ENCODE measurements at regions not wholly inside any gene's neighbourhood (a gene's known extent, or its start where the extent isn't known, plus 50 kb on each side); places are given as distances from the start of the nearest gene placed in this dataset.

DNA sequence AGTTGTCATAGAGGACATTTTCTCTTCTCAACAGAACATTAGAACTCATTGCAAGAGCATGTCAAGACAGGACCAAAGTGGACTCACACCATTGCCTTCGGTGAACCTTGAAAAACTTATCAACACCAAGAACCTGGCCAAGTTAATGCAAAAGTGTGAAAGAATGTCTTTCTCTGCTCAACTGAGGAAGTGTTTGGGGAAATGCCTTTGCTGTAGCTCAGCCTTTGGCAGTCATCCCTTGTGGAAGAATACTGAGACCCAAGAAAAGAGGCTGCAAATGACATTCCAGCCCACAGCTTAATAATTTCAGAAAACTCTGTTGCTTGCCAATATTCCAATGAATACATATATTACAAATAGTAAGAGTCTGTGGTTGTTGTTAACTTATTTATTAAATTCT is 728.8 kb upstream of the PIK3C3 start:
- no peak overlapping the region for H3K4me3 ChIP-seq (ENCODE audit: low read depth, low read length)
- peak; percentile 76 for DNase-seq (ENCODE audit: low read depth)
- TF ChIP-seq, protein P1, sequence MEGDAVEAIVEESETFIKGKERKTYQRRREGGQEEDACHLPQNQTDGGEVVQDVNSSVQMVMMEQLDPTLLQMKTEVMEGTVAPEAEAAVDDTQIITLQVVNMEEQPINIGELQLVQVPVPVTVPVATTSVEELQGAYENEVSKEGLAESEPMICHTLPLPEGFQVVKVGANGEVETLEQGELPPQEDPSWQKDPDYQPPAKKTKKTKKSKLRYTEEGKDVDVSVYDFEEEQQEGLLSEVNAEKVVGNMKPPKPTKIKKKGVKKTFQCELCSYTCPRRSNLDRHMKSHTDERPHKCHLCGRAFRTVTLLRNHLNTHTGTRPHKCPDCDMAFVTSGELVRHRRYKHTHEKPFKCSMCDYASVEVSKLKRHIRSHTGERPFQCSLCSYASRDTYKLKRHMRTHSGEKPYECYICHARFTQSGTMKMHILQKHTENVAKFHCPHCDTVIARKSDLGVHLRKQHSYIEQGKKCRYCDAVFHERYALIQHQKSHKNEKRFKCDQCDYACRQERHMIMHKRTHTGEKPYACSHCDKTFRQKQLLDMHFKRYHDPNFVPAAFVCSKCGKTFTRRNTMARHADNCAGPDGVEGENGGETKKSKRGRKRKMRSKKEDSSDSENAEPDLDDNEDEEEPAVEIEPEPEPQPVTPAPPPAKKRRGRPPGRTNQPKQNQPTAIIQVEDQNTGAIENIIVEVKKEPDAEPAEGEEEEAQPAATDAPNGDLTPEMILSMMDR (conservative IDR thresholded peaks at IDR 0.05; ENCODE audit: low read depth, low read length): no peak

- TF ChIP-seq, protein P1 (conservative IDR thresholded peaks at IDR 0.05; ENCODE audit: low read depth, low read length): no peak
- H3K4me3 ChIP-seq (ENCODE audit: low read depth, low read length): no peak overlapping the region
- DNase-seq (ENCODE audit: low read depth): no peak
Measured at GRCh38 chr18:41216341-41217003, 738.6 kb upstream of the PIK3C3 start.

GRCh38 chr18:41207706-41208105 is 747.3 kb upstream of the PIK3C3 start:
- DNase-seq (ENCODE audit: low read depth): no peak
- no peak overlapping the region for H3K4me3 ChIP-seq (ENCODE audit: low read depth, low read length)
- TF ChIP-seq, protein P1 (conservative IDR thresholded peaks at IDR 0.05; ENCODE audit: low read depth, low read length): no peak

- no peak overlapping the region for H3K4me3 ChIP-seq (ENCODE audit: low read depth, low read length)
- DNase-seq (ENCODE audit: low read depth): no peak
- TF ChIP-seq, protein P1 (conservative IDR thresholded peaks at IDR 0.05; ENCODE audit: low read depth, low read length): no peak
Measured at GRCh38 chr18:41206341-41206830, 748.6 kb upstream of the PIK3C3 start.

DNA sequence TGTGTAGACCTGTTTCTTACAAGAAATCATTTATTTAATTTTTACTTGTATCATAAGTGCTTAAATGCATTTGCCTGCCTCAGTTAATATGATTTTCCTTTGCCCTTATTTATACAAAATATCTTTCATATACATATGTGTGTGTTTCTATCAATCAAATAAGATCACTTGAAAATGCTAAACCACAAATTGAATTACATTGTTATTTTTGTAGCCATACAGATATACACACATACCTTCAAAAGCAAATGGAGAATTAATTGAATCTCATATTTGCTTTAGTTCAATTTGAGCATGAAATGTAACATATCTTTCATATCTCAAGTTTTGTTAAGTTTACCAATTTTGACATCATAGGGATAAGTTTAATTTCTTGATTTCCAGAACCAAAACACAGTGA is 755.8 kb upstream of the PIK3C3 start:
- DNase-seq (ENCODE audit: low read depth): no peak
- H3K4me3 ChIP-seq (ENCODE audit: low read depth, low read length): no peak overlapping the region
- TF ChIP-seq, protein P1 (conservative IDR thresholded peaks at IDR 0.05; ENCODE audit: low read depth, low read length): no peak

DNA sequence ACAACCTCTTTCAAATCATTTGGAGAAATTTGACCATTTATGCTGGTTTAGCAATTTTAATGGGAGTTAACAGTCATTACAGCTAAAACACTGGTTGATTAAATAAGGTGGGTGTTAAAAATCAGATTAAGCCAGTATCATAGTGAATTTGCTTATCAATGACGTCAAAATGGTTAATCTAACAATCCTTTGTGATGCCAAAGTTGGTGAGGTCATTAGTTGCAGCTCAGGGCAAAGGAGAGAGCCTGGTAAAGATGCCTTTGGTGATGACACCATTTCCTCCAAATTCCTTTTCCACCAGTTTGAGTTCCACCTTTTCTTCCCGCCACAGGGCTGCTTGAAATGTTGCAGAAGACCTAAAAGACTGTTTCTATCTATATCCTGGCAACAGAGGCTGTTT is 757.1 kb upstream of the PIK3C3 start:
- TF ChIP-seq, protein P1 (conservative IDR thresholded peaks at IDR 0.05; ENCODE audit: low read depth, low read length): no peak
- no peak for DNase-seq (ENCODE audit: low read depth)

DNA sequence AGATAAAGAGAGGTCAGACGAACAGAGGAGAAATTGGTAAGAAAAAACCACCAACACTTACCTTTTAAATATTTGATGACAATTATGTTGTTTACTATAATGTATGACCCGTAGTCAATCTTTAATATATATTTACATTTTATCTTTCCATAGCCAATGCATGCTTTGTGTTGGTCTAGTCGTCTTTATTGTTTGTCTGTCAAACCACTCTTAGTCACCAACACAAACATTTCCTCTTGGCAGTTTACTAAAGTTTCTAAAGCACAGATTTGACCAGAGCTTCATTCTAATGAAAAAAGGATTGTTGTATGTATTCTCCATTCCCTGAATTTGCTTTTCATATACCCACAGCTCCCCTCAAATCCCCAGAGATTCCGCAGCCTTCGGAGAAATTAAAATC is 784.7 kb upstream of the PIK3C3 start:
- peak; percentile 16 for DNase-seq (ENCODE audit: low read depth)
- H3K4me3 ChIP-seq (ENCODE audit: low read depth, low read length): no peak overlapping the region
- TF ChIP-seq, protein P1 (conservative IDR thresholded peaks at IDR 0.05; ENCODE audit: low read depth, low read length): no peak

More for the DNA sequence above, 757.1 kb upstream of the PIK3C3 start:
- no peak overlapping the region for H3K4me3 ChIP-seq (ENCODE audit: low read depth, low read length)
